ENCODE measurements at regions not wholly inside any gene's neighbourhood (a gene's known extent, or its start where the extent isn't known, plus 50 kb on each side); places are given as distances from the start of the nearest gene placed in this dataset.

GRCh38 chr20:43379239-43379917 lies 78.3 kb upstream of the SRSF6 start:
- 76 to 85% (median 84%) methylated on average over 4 of the region's 4 CpGs for WGBS, 3 donors
- DNase-seq, result no peak
- Histone ChIP-seq H3K36me3 (no peaks in the 10 kb centered on the region), H3K4me3 (no peak overlapping the region), H3K27me3 (no peaks in the 10 kb centered on the region), H3K9me3 (no peaks in the 10 kb centered on the region), H3K27ac (no peak overlapping the region), H3K4me1 (ENCODE audit: insufficient read depth) (no peaks in the 10 kb centered on the region)
- intact Hi-C loops (cut with DNase I), result no loop called here
- TF ChIP-seq POLR2A (IDR thresholded peaks at IDR 0.05) (no peak), EP300 (IDR thresholded peaks at IDR 0.05) (no peak), CTCF (IDR thresholded peaks at IDR 0.05) (no peak)

GRCh38 chr20:43376831-43377230 lies 80.9 kb upstream of the SRSF6 start:
- TF ChIP-seq POLR2A (IDR thresholded peaks at IDR 0.05) (no peak), CTCF (IDR thresholded peaks at IDR 0.05) (no peak), EP300 (IDR thresholded peaks at IDR 0.05) (no peak)
- no peaks in the 10 kb centered on the region for H3K4me1 ChIP-seq (ENCODE audit: insufficient read depth)
- no peak overlapping the region for H3K27ac ChIP-seq
- H3K9me3 ChIP-seq, result no peaks in the 10 kb centered on the region
- H3K27me3 ChIP-seq, result no peaks in the 10 kb centered on the region
- H3K4me3 ChIP-seq, result no peak overlapping the region
- no peak for DNase-seq
- WGBS, 3 donors, result 14 to 38% (median 17%) methylated on average over 2 of the region's 2 CpGs
- no peaks in the 10 kb centered on the region for H3K36me3 ChIP-seq
- intact Hi-C loops (cut with DNase I), result no loop called here

GRCh38 chr20:43375591-43375990 lies 82.1 kb upstream of the SRSF6 start:
- no peaks in the 10 kb centered on the region for H3K36me3 ChIP-seq
- H3K27ac ChIP-seq, result no peak overlapping the region
- no peaks in the 10 kb centered on the region for H3K4me1 ChIP-seq (ENCODE audit: insufficient read depth)
- 5 to 10% (median 7%) methylated on average over 1 of the region's 1 CpG for WGBS, 3 donors
- H3K4me3 ChIP-seq, result no peak overlapping the region
- no peaks in the 10 kb centered on the region for H3K27me3 ChIP-seq
- TF ChIP-seq CTCF (IDR thresholded peaks at IDR 0.05) (no peak), EP300 (IDR thresholded peaks at IDR 0.05) (no peak), POLR2A (IDR thresholded peaks at IDR 0.05) (no peak)
- intact Hi-C loops (cut with DNase I), result no loop called here
- DNase-seq, result no peak
- no peaks in the 10 kb centered on the region for H3K9me3 ChIP-seq

GRCh38 chr20:43372051-43372450 lies 85.6 kb upstream of the SRSF6 start:
- Histone ChIP-seq H3K4me3 (no peak overlapping the region), H3K4me1 (ENCODE audit: insufficient read depth) (no peaks in the 10 kb centered on the region), H3K27me3 (no peaks in the 10 kb centered on the region), H3K27ac (no peak overlapping the region), H3K36me3 (no peaks in the 10 kb centered on the region), H3K9me3 (no peaks in the 10 kb centered on the region)
- TF ChIP-seq POLR2A (IDR thresholded peaks at IDR 0.05) (no peak), EP300 (IDR thresholded peaks at IDR 0.05) (no peak), CTCF (IDR thresholded peaks at IDR 0.05) (no peak)
- DNase-seq, result no peak
- 29 to 51% (median 45%) methylated on average over 5 of the region's 5 CpGs for WGBS, 3 donors
- intact Hi-C loops (cut with DNase I), result no loop called here
